Superior temporal gyrus (tissue), 1 donor: ENCODE measurements at regions not wholly inside any gene's neighbourhood (a gene's known extent, or its start where the extent isn't known, plus 50 kb on each side); places are given as distances from the start of the nearest gene placed in this dataset.

ENCODE experiments used
- DNase-seq: peaks from one replicate; pipeline ENCODE4 v3.0.0-alpha.2; 2016; ENCODE audit errors: extremely low spot score

- no peak for DNase-seq
Measured at GRCh38 chr16:51392521-51393187, 241.6 kb upstream of the SALL1 start.

- no peak for DNase-seq
Measured at GRCh38 chr16:51391798-51392511, 240.9 kb upstream of the SALL1 start.

DNA sequence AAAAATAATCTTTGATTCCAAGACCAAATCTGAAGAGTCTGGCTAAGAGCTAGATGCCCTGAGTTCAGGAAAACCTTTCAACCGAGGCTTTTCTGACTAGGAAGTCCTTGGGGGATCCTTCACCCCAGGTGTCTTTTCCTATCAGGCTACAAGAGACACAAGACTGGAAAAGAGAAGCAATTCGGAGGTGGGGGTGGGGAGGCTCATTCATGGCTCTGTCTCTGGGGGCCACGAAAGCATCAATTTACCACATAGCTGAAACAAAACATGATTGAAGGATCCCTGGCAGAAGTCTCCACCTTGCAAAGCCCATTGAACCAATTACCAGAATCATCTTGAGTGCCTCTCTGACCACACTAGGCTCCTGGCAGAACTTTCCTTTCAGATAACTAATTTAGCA lies 239.8 kb upstream of the SALL1 start:
- DNase-seq, result no peak

DNA sequence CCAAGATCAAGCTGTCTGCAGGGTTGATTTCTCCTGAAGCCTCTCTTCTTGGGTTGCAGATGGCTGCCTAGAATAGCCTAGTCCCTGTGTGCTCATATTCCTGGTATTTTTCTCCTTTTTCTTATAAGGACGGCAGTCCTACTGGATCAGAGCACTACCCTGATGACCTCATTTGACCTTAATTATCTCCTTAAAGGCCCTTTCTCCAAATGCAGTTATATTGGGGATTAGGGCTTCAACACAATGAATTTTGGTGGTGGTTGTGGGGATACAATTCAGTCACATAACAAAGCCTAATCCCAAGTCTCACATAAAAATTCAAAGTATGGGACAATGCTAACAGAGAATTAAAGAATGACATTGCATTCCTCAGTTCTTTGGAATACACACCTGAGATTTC lies 238.8 kb upstream of the SALL1 start:
- no peak for DNase-seq

DNA sequence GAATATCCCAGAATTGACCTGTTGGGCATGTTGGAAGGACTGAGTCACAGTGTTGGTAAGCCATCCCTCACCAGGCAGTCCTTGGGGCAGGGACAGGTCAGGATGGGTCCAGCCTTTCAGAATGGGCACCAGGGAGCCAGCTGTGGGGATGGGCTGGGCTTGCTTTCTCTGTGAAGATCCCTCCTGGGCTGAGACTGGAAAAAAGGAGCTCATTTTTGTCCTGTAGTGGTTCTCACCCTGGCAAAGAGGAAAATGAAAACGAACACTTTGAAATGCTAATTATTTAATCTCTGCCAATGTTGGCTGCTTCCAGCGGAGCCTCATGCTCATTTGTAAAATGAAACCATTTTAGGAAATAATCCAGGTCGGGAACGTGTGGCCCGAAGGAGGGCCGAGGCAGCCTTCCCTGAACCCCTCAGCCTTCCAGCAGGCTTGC lies 237.5 kb upstream of the SALL1 start:
- peak; percentile 20 for DNase-seq

DNA sequence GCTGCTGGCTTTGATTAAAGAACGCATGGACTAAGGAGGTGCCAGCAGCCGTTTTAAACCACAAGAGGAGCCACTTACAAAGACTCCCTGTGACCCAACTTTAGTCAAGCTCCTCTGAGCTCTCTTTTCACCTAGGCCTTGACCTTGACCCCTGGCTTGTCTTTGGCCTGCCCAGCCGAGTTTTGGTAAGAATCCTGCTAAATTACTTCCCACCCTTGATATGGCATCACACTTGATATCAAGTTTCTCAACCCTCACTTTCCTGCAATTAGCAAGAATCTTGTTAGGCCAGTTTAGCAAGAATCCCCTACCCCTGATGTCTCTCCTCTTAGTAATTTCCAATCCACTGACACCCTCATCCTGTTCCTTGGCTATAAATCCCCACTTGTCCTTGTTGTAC lies 232.8 kb upstream of the SALL1 start:
- DNase-seq, result no peak

- DNase-seq, result no peak
Measured at GRCh38 chr16:51382940-51383339, 231.9 kb upstream of the SALL1 start.

DNA sequence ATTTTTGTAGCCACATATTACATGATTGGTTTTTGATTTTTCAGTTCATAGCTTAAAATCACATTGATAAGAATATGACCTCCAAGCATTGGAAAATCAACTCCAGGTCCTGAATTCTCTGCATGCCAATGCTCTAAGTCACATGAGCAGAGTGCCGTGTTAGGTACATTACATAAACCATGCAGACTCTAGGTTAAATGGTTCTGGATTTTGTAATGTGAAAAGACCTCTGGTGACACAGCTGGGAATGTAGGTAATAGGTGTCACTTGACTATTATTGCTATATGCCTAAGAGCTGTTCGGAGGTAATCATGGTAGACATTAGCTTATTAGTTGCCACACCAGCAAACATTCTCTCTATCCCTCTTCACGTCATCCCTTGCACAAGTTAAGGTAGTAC lies 231.1 kb upstream of the SALL1 start:
- DNase-seq, result no peak

DNA sequence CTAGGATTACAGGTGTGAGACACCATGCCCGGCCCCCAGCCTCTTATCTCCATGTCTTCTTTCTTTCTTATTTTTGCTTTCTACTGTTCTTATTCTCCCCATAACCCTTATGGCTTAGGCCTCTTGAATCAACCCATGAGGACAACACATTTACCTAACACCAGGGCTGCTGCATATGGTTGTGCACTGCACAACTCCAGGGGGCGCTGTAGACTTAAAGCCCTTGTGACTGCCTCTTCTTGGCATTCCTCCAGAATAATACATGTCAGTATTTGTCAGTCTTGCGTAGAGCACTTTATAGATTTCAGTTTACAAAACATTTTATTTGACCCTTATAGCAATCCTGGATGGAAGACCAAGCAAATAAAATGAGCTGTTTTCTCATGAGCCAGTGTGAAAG lies 225.0 kb upstream of the SALL1 start:
- DNase-seq, result no peak

GRCh38 chr16:51374790-51375189 lies 223.7 kb upstream of the SALL1 start:
- no peak for DNase-seq

DNA sequence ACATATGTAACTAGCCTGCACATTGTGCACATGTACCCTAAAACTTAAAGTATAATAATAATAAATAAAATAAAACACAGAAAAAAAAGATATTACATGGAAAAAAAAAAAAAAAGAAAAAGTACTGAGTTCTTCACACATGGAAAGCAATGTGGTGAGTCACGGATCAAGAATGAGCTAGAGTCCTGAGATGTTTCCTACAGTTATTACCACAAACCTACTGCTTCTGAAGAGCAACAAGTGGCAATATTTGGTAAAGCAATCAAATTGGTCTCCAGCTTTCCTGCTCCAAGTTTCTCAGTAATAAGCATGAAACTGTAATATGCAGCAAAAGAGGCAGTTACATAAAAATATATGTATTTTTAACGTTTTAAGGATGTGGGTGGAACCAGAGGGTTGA lies 223.3 kb upstream of the SALL1 start:
- DNase-seq, result no peak

GRCh38 chr16:51365715-51366114 lies 214.6 kb upstream of the SALL1 start:
- DNase-seq, result no peak

- DNase-seq, result peak; percentile 90
Measured at GRCh38 chr16:51359141-51359955, 208.3 kb upstream of the SALL1 start.

- no peak for DNase-seq
Measured at GRCh38 chr16:51357839-51358238, 206.8 kb upstream of the SALL1 start.

DNA sequence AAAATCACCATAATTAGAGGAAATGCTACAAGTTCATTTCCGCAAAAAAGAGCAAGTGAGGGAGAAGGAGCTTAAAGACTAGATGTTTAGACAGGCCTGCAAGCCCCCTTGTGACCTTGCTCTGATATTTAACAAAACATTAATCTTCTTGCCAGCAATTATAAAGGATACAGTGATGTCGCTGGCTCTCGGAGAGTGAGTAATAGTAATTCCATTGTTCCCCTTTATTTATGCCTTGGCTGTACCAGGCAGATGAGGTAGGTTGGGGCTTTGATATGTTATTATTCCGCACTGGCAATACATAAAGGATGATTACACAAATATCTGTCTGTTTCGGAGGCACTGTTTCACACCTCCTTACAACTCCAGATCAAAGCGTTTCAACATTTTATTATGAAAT lies 204.8 kb upstream of the SALL1 start:
- DNase-seq, result peak; percentile 26

DNA sequence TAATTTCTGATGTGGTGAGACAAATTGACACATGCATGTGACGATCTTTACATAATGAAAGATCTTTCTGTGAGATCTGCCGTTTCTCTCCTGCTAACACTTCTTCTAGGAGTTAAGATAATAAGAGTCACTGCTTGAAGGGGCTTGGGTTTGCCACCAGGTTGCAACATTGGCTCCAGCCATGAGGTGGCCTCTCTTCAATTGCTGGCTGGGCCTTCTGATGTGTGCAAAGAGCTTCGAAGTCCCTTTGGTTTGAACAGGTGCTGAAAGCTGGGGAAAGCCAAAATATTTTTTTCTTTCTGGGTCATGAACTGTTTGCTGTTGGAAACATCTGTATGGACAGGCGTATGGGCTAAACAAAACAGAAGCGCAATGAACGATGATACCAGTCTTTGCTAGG lies 204.1 kb upstream of the SALL1 start:
- no peak for DNase-seq

DNA sequence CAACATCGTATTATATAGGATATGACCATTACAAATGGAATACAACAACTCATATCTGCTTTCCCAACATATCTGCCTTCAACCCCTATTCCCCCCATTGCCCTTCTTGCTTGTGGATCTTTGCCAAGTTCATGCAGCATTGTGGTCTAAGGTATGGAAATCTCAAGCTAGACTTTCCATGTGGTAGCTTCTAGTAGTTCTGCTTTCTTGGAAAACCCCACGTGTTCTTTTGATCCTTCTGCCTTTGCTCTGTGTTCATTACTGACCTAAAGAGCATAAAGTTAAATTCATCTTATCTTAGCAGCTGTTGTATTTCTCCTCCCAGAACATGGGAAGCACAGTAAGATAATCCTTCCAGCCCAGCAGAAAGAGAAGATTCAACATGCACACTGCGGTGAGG lies 202.0 kb upstream of the SALL1 start:
- no peak for DNase-seq

GRCh38 chr16:51349626-51350025 lies 198.6 kb upstream of the SALL1 start:
- no peak for DNase-seq

- no peak for DNase-seq
Measured at GRCh38 chr16:51343411-51343810, 192.3 kb upstream of the SALL1 start.

DNA sequence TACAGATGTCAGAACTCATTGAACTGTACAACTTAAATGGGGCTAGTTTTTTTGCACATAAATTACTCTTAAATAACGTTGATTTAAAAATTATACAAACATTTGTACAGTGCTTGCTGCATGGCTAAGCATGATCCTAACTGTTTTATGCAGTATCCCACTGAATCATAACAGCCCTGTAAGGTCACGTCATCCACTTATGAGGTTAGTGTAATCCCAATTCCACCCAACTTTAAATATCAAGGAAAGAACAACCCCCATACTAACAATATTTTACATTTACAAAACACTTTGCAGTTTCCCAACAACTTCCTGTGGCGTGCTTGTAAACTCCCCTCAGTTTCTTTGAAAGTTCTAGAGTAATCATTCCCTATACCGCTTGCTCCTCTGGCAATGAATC lies 190.1 kb upstream of the SALL1 start:
- no peak for DNase-seq

GRCh38 chr16:51337662-51338061 lies 186.6 kb upstream of the SALL1 start:
- no peak for DNase-seq

GRCh38 chr16:51328733-51329132 lies 177.7 kb upstream of the SALL1 start:
- DNase-seq, result no peak

GRCh38 chr16:51327001-51327400 lies 175.9 kb upstream of the SALL1 start:
- peak; percentile 20 for DNase-seq
